Retinal pigment epithelial cell (primary cell): ENCODE measurements at regions not wholly inside any gene's neighbourhood (a gene's known extent, or its start where the extent isn't known, plus 50 kb on each side); places are given as distances from the start of the nearest gene placed in this dataset.
"Not testable (repeated sequence)": the region's sequence is repeated elsewhere in the genome, so short reads cannot be mapped to it uniquely, and the experiment has no call there.

ENCODE experiments used
- DNase-seq: peaks from one replicate; pipeline ENCODE4 v3.0.0-alpha.2; 2010; ENCODE audit warnings: low read depth
- H3K4me3 ChIP-seq: 2 replicates; pipeline ENCODE4 v1.5.1; 2011; ENCODE audit warnings: mild to moderate bottlenecking, low read length, control low read depth, moderate library complexity
- CTCF ChIP-seq: conservative IDR thresholded peaks from 2 replicates; pipeline ENCODE4 v1.5.1; 2011; ENCODE audit warnings: low read depth, low read length, control low read depth, inconsistent platforms

DNA sequence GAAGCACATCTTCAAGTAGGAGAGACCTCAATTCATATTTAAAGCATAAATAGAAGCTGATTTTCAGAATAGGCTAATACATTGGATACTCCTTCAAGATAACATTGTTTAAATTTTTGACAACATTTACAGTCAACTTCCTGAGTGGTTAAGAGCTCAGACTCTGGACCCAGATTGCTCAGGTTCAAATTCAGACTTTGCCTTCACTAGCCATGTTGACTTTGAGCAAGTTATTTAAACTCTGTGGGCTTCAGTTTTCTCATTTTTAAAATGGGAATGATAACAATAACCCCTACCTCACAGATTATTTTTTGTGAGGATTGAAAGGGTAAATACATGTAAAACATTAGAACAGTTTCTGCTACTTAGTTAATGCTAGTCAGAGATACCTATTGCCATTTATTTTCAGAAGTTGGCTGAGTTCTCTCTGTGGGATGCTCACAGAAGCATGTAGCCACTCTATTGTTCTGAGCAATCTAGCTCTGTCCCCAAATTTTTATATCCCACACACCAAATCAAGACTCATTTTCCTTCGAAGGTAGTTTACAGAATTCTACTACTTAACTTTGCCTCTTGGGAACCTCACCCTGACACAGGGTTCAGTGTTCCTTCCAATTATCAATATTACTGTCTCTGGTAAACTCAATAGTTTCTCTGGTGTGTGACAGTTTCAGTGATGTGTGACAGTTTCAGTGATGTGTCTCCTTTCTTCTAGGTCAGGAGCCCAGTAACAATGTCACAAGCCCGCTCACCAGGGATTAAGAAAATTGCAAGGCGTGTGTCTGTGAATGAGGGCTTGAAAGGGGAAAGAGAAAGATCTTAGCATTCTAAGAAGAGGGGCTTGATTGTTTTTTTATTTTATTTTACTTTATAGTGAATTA, 79.4 kb upstream of the OSTN start:
- DNase-seq = no peak
- no peak overlapping the region for H3K4me3 ChIP-seq
- TF ChIP-seq CTCF = no peak

DNA sequence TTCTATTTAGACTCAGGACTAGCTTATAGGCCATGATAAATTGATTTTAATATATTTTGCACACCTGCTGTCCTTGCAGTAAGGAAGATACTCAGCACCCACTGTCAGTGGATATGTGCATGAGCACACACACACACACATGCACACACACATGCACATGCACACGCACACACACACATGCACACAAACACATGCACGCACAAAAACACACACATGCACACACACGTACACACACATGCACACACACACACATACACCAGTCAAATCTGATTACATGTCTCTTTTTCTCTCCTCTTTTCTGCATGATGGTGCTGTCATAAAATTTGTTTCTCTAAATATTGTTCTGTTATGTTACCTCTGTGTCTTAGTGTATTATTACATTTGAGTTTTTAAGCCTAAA, 87.3 kb upstream of the OSTN start:
- DNase-seq = no peak
- H3K4me3 ChIP-seq = no peak overlapping the region
- no peak for TF ChIP-seq CTCF

GRCh38 chr3:191105418-191105817, 93.6 kb upstream of the OSTN start:
- no peak for DNase-seq
- TF ChIP-seq CTCF = no peak
- no peak overlapping the region for H3K4me3 ChIP-seq

DNA sequence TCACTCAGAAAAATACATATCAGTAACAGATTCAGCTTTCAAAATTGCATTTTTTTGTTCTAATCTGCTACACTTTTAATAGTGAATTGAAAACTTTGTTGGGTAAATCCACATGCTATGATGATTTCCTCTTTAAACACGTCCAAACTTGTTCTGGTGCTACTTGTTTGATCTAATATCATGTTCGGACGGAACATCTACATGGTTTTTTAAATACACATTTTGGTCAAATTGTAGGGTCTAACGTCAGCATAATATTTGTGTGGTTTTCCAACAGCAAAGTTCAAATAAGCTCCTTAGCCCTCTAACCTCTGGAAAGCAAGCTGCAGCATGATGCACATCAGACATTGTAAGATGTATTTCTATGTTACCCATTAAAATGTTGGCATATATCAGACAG, 98.5 kb upstream of the OSTN start:
- no peak for DNase-seq
- no peak overlapping the region for H3K4me3 ChIP-seq
- no peak for TF ChIP-seq CTCF

DNA sequence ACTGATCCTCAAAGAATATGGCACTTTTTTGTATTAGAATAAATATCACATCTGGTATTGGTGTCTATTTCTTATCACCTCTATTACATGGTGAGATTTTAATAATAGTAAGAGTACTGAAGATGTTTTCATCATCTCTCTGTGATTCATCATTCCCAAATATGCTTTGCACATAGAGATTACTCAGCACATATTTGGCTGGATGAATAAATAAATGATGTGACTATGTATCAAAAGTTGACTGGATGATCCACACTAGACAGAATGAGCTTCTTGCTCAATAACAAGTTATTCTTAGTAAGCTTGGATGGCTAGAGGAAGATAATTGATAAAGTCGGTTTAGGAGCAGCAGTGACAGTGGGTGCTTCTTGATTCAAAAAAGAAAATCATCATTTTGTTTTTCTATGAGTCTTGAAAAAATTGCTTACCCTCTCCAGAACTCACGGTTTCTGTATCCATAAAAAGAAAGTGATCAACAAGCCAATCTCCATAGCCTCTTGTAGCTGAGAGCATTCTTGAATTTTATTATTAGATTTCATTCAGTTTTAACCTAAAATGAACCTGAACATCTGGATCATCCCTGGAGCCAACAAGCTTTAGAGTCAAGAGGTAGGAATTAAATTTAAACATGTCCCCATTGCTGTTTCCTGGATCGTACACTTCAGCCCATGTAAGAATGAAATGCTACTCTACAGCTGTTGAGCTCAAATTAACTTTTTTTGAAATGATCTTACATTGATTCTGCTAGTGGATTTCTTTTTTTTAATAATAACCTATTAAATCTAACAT, 104.8 kb upstream of the OSTN start:
- no peak for DNase-seq
- TF ChIP-seq CTCF = no peak
- H3K4me3 ChIP-seq = no peak overlapping the region

GRCh38 chr3:191087391-191087790, 111.7 kb upstream of the OSTN start:
- no peak overlapping the region for H3K4me3 ChIP-seq
- no peak for TF ChIP-seq CTCF
- DNase-seq = no peak

DNA sequence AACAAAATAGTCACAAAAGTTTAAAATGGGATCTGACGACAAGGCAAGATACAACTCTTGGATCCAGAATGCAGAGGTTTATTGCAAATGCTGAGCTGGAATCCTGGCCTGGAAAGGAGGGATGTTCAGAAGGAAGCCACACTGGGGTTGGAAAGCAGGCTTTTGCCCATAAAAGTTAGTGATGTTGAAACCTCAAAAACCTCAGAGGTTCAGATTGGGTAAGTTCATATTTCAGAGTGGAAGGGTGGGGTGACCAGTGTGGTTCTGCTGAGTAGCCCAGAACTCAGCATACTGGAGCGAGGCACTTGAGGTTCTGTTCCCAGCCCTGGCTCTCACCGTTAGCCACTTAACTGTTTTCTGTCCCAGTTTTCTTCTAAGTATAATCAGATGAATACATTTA, 114.0 kb upstream of the OSTN start:
- no peak for DNase-seq

GRCh38 chr3:191078913-191079312, 120.1 kb upstream of the OSTN start:
- DNase-seq, H3K4me3 ChIP-seq: not testable (repeated sequence)

More for the DNA sequence above, 114.0 kb upstream of the OSTN start:
- no peak for TF ChIP-seq CTCF
- H3K4me3 ChIP-seq = no peak overlapping the region
